Thyroid gland (tissue), 4 donors: ENCODE measurements at regions not wholly inside any gene's neighbourhood (a gene's known extent, or its start where the extent isn't known, plus 50 kb on each side); places are given as distances from the start of the nearest gene placed in this dataset.

ENCODE experiments used
- POLR2A ChIP-seq, 2 donors: fragments of 450-650 bp; IDR thresholded peaks; one replicate each; pipeline ENCODE4 v1.6.1; 2017; ENCODE audit warnings: antibody characterized with exemption in 2 of 2, mild to moderate bottlenecking in 2 of 2, moderate library complexity in 1 of 2
- TF ChIP-seq, protein P1 (sequence below), 6 experiments: fragments of 200-600 bp in 3 of 6; fragments of 450-650 bp in 3 of 6; sonication (generic) in 3 of 6; IDR thresholded peaks; one replicate each; pipeline ENCODE4 v1.5.1; 2016 to 2019; ENCODE audit warnings: antibody characterized with exemption in 6 of 6, mild to moderate bottlenecking in 2 of 6, inconsistent platforms in 1 of 6, moderate library complexity in 1 of 6

DNA sequence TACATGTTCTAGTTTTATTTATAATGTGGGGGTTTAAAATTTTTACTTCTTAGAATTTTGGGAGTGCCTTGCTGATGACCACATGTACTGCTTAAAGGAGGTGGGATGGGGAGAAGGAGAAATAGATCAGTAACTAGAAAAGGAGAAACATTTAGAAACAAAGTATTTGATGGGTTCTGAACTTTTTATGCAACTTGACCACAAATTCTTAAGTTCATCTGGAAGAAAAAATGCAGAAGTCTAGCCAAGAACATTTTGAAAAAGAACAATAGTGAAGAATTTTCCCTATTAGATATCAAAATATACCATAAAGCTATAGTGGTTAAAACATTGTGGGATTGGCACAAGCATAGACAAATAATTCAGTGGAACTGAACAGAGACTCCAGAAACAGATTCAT is 73.3 kb upstream of the AMPD3 start:
- TF ChIP-seq, protein P1, sequence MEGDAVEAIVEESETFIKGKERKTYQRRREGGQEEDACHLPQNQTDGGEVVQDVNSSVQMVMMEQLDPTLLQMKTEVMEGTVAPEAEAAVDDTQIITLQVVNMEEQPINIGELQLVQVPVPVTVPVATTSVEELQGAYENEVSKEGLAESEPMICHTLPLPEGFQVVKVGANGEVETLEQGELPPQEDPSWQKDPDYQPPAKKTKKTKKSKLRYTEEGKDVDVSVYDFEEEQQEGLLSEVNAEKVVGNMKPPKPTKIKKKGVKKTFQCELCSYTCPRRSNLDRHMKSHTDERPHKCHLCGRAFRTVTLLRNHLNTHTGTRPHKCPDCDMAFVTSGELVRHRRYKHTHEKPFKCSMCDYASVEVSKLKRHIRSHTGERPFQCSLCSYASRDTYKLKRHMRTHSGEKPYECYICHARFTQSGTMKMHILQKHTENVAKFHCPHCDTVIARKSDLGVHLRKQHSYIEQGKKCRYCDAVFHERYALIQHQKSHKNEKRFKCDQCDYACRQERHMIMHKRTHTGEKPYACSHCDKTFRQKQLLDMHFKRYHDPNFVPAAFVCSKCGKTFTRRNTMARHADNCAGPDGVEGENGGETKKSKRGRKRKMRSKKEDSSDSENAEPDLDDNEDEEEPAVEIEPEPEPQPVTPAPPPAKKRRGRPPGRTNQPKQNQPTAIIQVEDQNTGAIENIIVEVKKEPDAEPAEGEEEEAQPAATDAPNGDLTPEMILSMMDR (IDR thresholded peaks at IDR 0.05): no peak
- TF ChIP-seq POLR2A (IDR thresholded peaks at IDR 0.05): no peak
